ENCODE measurements at regions not wholly inside any gene's neighbourhood (a gene's known extent, or its start where the extent isn't known, plus 50 kb on each side); places are given as distances from the start of the nearest gene placed in this dataset.

DNA sequence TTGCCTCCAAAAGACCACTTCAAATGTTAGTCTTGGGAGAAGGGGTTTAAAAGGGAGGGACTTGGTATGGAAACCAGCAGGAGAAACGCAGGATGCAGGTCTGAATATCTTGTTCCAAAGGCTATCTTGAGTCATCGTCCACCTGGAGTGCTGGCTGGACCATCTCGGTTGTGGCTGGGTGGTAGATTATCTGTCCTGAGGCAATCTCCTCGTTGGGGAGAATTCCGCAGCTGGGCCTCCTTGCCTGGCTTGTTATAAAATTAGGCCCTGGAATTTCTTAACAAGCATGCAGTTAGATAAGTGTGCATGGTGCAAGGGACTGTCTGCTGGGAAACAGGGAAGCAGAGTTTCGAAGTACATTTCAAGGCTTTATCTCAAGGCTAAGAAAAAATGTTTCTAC, 2045.7 kb upstream of the TENM3 start (continued):
- TF ChIP-seq, protein P1, sequence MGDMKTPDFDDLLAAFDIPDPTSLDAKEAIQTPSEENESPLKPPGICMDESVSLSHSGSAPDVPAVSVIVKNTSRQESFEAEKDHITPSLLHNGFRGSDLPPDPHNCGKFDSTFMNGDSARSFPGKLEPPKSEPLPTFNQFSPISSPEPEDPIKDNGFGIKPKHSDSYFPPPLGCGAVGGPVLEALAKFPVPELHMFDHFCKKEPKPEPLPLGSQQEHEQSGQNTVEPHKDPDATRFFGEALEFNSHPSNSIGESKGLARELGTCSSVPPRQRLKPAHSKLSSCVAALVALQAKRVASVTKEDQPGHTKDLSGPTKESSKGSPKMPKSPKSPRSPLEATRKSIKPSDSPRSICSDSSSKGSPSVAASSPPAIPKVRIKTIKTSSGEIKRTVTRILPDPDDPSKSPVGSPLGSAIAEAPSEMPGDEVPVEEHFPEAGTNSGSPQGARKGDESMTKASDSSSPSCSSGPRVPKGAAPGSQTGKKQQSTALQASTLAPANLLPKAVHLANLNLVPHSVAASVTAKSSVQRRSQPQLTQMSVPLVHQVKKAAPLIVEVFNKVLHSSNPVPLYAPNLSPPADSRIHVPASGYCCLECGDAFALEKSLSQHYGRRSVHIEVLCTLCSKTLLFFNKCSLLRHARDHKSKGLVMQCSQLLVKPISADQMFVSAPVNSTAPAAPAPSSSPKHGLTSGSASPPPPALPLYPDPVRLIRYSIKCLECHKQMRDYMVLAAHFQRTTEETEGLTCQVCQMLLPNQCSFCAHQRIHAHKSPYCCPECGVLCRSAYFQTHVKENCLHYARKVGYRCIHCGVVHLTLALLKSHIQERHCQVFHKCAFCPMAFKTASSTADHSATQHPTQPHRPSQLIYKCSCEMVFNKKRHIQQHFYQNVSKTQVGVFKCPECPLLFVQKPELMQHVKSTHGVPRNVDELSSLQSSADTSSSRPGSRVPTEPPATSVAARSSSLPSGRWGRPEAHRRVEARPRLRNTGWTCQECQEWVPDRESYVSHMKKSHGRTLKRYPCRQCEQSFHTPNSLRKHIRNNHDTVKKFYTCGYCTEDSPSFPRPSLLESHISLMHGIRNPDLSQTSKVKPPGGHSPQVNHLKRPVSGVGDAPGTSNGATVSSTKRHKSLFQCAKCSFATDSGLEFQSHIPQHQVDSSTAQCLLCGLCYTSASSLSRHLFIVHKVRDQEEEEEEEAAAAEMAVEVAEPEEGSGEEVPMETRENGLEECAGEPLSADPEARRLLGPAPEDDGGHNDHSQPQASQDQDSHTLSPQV (IDR thresholded peaks at IDR 0.05), result no peak
- TF ChIP-seq BHLHE40 (IDR thresholded peaks at IDR 0.05; ENCODE audit: borderline replicate concordance in 1 of 2, low read depth in 2 of 2, low read length in 1 of 2), result no peak

DNA sequence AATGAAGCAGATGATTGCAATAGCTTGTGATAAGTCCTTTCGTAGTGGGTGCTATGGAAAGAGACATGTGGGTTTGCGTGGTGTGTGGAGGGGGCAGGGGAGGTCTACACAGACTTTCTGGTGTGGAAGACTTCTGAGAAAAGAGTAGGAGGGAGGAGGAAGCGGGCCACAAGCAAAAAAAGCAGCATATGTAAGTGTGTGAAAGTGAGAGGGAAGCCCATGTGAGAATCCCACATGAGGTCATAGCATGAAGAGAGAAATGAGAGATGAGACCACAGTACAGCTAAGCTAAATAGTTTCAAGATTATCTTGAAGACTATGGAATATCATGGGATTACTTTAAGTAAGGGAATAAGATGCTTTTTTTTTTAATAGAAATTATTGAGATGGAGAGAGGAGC, 2039.9 kb upstream of the TENM3 start:
- CTCF ChIA-PET, result no interaction called here
- TF ChIP-seq BHLHE40 (IDR thresholded peaks at IDR 0.05; ENCODE audit: borderline replicate concordance in 1 of 2, low read depth in 2 of 2, low read length in 1 of 2) (peak; percentile 19; a peak in 1 of 4 replicates), RUNX3 (IDR thresholded peaks at IDR 0.05; ENCODE audit: low read length) (peak; percentile 82), CREM (IDR thresholded peaks at IDR 0.05; ENCODE audit: low read depth) (peak; percentile 9; the same call in 1 of the 2 replicates), KLF5 (IDR thresholded peaks at IDR 0.05; ENCODE audit: partially characterized antibody) (no peak), FOXM1 (IDR thresholded peaks at IDR 0.05; ENCODE audit: low read depth, low read length) (peak; percentile 19; the same call in 1 of the 2 replicates), ATF7 (IDR thresholded peaks at IDR 0.05; ENCODE audit: low read depth) (peak; percentile 95), ZNF207 (IDR thresholded peaks at IDR 0.05; ENCODE audit: borderline replicate concordance) (no peak), HDAC2 (IDR thresholded peaks at IDR 0.05) (no peak), MTA2 (IDR thresholded peaks at IDR 0.05; ENCODE audit: low read depth) (peak; percentile 61), TBL1XR1 (IDR thresholded peaks at IDR 0.05; ENCODE audit: low read depth, low read length) (peak; percentile 59; the same call in 1 of the 2 replicates)
- TF ChIP-seq, protein P2, sequence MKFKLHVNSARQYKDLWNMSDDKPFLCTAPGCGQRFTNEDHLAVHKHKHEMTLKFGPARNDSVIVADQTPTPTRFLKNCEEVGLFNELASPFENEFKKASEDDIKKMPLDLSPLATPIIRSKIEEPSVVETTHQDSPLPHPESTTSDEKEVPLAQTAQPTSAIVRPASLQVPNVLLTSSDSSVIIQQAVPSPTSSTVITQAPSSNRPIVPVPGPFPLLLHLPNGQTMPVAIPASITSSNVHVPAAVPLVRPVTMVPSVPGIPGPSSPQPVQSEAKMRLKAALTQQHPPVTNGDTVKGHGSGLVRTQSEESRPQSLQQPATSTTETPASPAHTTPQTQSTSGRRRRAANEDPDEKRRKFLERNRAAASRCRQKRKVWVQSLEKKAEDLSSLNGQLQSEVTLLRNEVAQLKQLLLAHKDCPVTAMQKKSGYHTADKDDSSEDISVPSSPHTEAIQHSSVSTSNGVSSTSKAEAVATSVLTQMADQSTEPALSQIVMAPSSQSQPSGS (IDR thresholded peaks at IDR 0.05; ENCODE audit: low read length), result peak; percentile 96
- TF ChIP-seq, protein P3, sequence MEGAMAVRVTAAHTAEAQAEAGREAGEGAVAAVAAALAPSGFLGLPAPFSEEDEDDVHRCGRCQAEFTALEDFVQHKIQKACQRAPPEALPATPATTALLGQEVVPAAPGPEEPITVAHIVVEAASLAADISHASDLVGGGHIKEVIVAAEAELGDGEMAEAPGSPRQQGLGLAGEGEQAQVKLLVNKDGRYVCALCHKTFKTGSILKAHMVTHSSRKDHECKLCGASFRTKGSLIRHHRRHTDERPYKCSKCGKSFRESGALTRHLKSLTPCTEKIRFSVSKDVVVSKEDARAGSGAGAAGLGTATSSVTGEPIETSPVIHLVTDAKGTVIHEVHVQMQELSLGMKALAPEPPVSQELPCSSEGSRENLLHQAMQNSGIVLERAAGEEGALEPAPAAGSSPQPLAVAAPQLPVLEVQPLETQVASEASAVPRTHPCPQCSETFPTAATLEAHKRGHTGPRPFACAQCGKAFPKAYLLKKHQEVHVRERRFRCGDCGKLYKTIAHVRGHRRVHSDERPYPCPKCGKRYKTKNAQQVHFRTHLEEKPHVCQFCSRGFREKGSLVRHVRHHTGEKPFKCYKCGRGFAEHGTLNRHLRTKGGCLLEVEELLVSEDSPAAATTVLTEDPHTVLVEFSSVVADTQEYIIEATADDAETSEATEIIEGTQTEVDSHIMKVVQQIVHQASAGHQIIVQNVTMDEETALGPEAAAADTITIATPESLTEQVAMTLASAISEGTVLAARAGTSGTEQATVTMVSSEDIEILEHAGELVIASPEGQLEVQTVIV (IDR thresholded peaks at IDR 0.05; ENCODE audit: borderline replicate concordance, partially characterized antibody), result no peak

More for the DNA sequence above, 2039.9 kb upstream of the TENM3 start:
- 2% methylated on average over 3 of the region's 3 CpGs for WGBS (ENCODE audit: insufficient coverage, insufficient replicate concordance, low lambda C conversion rate, missing lambda C conversion rate)
- Histone ChIP-seq H3K4me2 (ENCODE audit: control insufficient read depth, insufficient read depth) (no peak overlapping the region), H3K27ac (ENCODE audit: control insufficient read depth, insufficient read depth) (no peak overlapping the region), H3K36me3 (ENCODE audit: control insufficient read depth in 2 of 2, insufficient read depth in 2 of 2, low read length in 1 of 2) (no peaks in the 10 kb centered on the region), H3K4me1 (ENCODE audit: control insufficient read depth, insufficient read depth, low read length) (no peaks in the 10 kb centered on the region), H4K20me1 (ENCODE audit: control insufficient read depth, insufficient read depth) (no peaks in the 10 kb centered on the region), H2AFZ (ENCODE audit: control insufficient read depth, low read depth, low read length) (no peak overlapping the region; the same call in 1 of the 2 replicates), H3K4me3 (no peak overlapping the region), H3K9ac (ENCODE audit: control insufficient read depth, insufficient read depth, low read length) (no peak overlapping the region), H3K9me3 (replicated peaks; ENCODE audit: control insufficient read depth, insufficient read depth, low read length) (no peaks in the 10 kb centered on the region), H3K79me2 (ENCODE audit: control insufficient read depth, insufficient read depth, low read length) (no peaks in the 10 kb centered on the region), H3K27me3 (replicated peaks in 1 of 2; ENCODE audit: control insufficient read depth in 2 of 2, insufficient read depth in 2 of 2, low read length in 1 of 2) (no peaks in the 10 kb centered on the region)
- in situ Hi-C loops (cut with MboI), result no loop called here
- intact Hi-C loops (cut with micrococcal nuclease; ENCODE audit: unreplicated experiment), result no loop called here
- no TSS peak for BruUV-seq (replicated peaks)
- peak; percentile 31 for DNase-seq (ENCODE audit: low read depth, low spot score)
- FAIRE-seq, result no peak
- ChIA-PET RAD21 (ENCODE audit: unreplicated experiment) (interaction anchor here (0.7 to 1.4 kb wide), 3 partner anchors 12 to 33 kb away, joined by 3 to 6 read pairs (median 3); no protein-coding TSS in a partner anchor), SMC1A (ENCODE audit: uncharacterized antibody, unreplicated experiment) (interaction anchor here (0.7 to 1.4 kb wide), 3 partner anchors 12 to 244 kb away, joined by 3 to 4 read pairs (median 3); no protein-coding TSS in a partner anchor), POLR2A (no interaction called here)
- ATAC-seq, result peak; percentile 72

All from GM12878 (cell line).